ENCODE measurements at regions not wholly inside any gene's neighbourhood (a gene's known extent, or its start where the extent isn't known, plus 50 kb on each side); places are given as distances from the start of the nearest gene placed in this dataset.

GRCh38 chr13:30009411-30009810 is 159.0 kb upstream of the UBL3 start:
- ChIA-PET POLR2A (no interaction called here), CTCF (no interaction called here)
- TF ChIP-seq CTCF (IDR thresholded peaks at IDR 0.05) (no peak), EZH2 (IDR thresholded peaks at IDR 0.05; ENCODE audit: borderline replicate concordance, insufficient read depth, low read depth, low read length, poor library complexity, severe bottlenecking) (no peak)
- ATAC-seq (ENCODE audit: low read depth) (no peak), DNase-seq (no peak)
- Mint-ChIP-seq H3K27me3 (peaks cover 31% of the 10 kb centered on the region), H3K4me1 (no peaks in the 10 kb centered on the region), H3K27ac (no peak overlapping the region), H3K4me3 (no peak overlapping the region), H3K9me3 (ENCODE audit: insufficient read depth) (no peaks in the 10 kb centered on the region)
- H4K20me1 ChIP-seq (ENCODE audit: control insufficient read depth, insufficient read depth, low read length, poor library complexity, severe bottlenecking): no peaks in the 10 kb centered on the region
- no peak overlapping the region for H2AFZ ChIP-seq (ENCODE audit: insufficient read depth, low read depth, low read length, poor library complexity, severe bottlenecking)
- no peaks in the 10 kb centered on the region for H3K79me2 ChIP-seq (ENCODE audit: control insufficient read depth, insufficient read depth, low read length)
- no peaks in the 10 kb centered on the region for H3K36me3 ChIP-seq (replicated peaks in 1 of 2; ENCODE audit: control extremely low read depth in 1 of 2, control insufficient read depth in 1 of 2, extremely low read depth in 1 of 2, insufficient read depth in 2 of 2, low read length in 1 of 2)
- peaks cover 0 to 2% (median 0%) of the 10 kb centered on the region in 4 experiments for H3K27me3 ChIP-seq (replicated peaks in 1 of 4; ENCODE audit: control extremely low read depth in 1 of 4, control insufficient read depth in 3 of 4, insufficient read depth in 4 of 4, low read length in 3 of 4)
- H3K27ac ChIP-seq (ENCODE audit: low read length in 2 of 2): no peak overlapping the region
- intact Hi-C loops (cut with micrococcal nuclease): no loop called here
- 100% methylated on average over 1 of the region's 1 CpG for WGBS (ENCODE audit: insufficient coverage)
- H3K9me3 ChIP-seq (ENCODE audit: control extremely low read depth in 1 of 3, control insufficient read depth in 2 of 3, insufficient read depth in 1 of 3, low read length in 2 of 3): no peaks in the 10 kb centered on the region
- H3K4me3 ChIP-seq (ENCODE audit: control extremely low read depth in 1 of 5, extremely low read depth in 1 of 5, insufficient read depth in 1 of 5, low read depth in 2 of 5, low read length in 4 of 5): no peak overlapping the region
- no peaks in the 10 kb centered on the region for H3K4me1 ChIP-seq (ENCODE audit: control insufficient read depth in 2 of 2, insufficient read depth in 2 of 2, low read length in 2 of 2)
- no peak overlapping the region for H3K9ac ChIP-seq (ENCODE audit: low read length)
- H3K4me2 ChIP-seq (replicated peaks; ENCODE audit: low read depth, low read length, poor library complexity, severe bottlenecking): no peak overlapping the region

GRCh38 chr13:30006246-30006645 is 155.8 kb upstream of the UBL3 start:
- no peak overlapping the region for H2AFZ ChIP-seq (ENCODE audit: insufficient read depth, low read depth, low read length, poor library complexity, severe bottlenecking)
- H3K4me2 ChIP-seq (replicated peaks; ENCODE audit: low read depth, low read length, poor library complexity, severe bottlenecking): no peak overlapping the region
- H3K4me1 ChIP-seq (ENCODE audit: control insufficient read depth in 2 of 2, insufficient read depth in 2 of 2, low read length in 2 of 2): no peaks in the 10 kb centered on the region
- H3K27me3 ChIP-seq (replicated peaks in 1 of 4; ENCODE audit: control extremely low read depth in 1 of 4, control insufficient read depth in 3 of 4, insufficient read depth in 4 of 4, low read length in 3 of 4): peaks cover 0 to 2% (median 0%) of the 10 kb centered on the region in 4 experiments
- WGBS (ENCODE audit: insufficient coverage): 0% methylated on average over 1 of the region's 1 CpG
- H3K27ac ChIP-seq (ENCODE audit: low read length in 2 of 2): no peak overlapping the region
- H4K20me1 ChIP-seq (ENCODE audit: control insufficient read depth, insufficient read depth, low read length, poor library complexity, severe bottlenecking): no peaks in the 10 kb centered on the region
- H3K9me3 ChIP-seq (ENCODE audit: control extremely low read depth in 1 of 3, control insufficient read depth in 2 of 3, insufficient read depth in 1 of 3, low read length in 2 of 3): no peaks in the 10 kb centered on the region
- H3K36me3 ChIP-seq (replicated peaks in 1 of 2; ENCODE audit: control extremely low read depth in 1 of 2, control insufficient read depth in 1 of 2, extremely low read depth in 1 of 2, insufficient read depth in 2 of 2, low read length in 1 of 2): no peaks in the 10 kb centered on the region
- no peak overlapping the region for H3K27ac Mint-ChIP-seq
- no peak for ATAC-seq (ENCODE audit: low read depth)
- CTCF ChIA-PET: interaction anchor here (1.3 kb wide), 1 partner anchor 109 kb away, joined by 3 read pairs; no protein-coding TSS in a partner anchor
- POLR2A ChIA-PET: no interaction called here
- no peaks in the 10 kb centered on the region for H3K79me2 ChIP-seq (ENCODE audit: control insufficient read depth, insufficient read depth, low read length)
- H3K4me1 Mint-ChIP-seq: no peaks in the 10 kb centered on the region
- no peak for TF ChIP-seq CTCF (IDR thresholded peaks at IDR 0.05)
- TF ChIP-seq EZH2 (IDR thresholded peaks at IDR 0.05; ENCODE audit: borderline replicate concordance, insufficient read depth, low read depth, low read length, poor library complexity, severe bottlenecking): no peak
- DNase-seq: no peak
- H3K27me3 Mint-ChIP-seq: peaks cover 32% of the 10 kb centered on the region
- H3K9ac ChIP-seq (ENCODE audit: low read length): no peak overlapping the region
- H3K9me3 Mint-ChIP-seq (ENCODE audit: insufficient read depth): no peaks in the 10 kb centered on the region
- H3K4me3 Mint-ChIP-seq: no peak overlapping the region
- H3K4me3 ChIP-seq (ENCODE audit: control extremely low read depth in 1 of 5, extremely low read depth in 1 of 5, insufficient read depth in 1 of 5, low read depth in 2 of 5, low read length in 4 of 5): no peak overlapping the region
- intact Hi-C loops (cut with micrococcal nuclease): no loop called here

All from B cell (primary cell).